ENCODE measurements at regions not wholly inside any gene's neighbourhood (a gene's known extent, or its start where the extent isn't known, plus 50 kb on each side); places are given as distances from the start of the nearest gene placed in this dataset.
"Not testable (repeated sequence)": the region's sequence is repeated elsewhere in the genome, so short reads cannot be mapped to it uniquely, and the experiment has no call there.

- Histone ChIP-seq H3K27ac (ENCODE audit: low read length) (no peak overlapping the region), H3K4me1 (ENCODE audit: control insufficient read depth in 1 of 2, extremely low read depth in 1 of 2, insufficient read depth in 2 of 2, low read length in 2 of 2) (no peaks in the 10 kb centered on the region), H3K27me3 (replicated peaks in 1 of 2; ENCODE audit: control insufficient read depth in 2 of 2, extremely low read depth in 1 of 2, insufficient read depth in 2 of 2, low read length in 1 of 2) (no peaks in the 10 kb centered on the region), H3K36me3 (ENCODE audit: control insufficient read depth in 2 of 2, extremely low read depth in 1 of 2, insufficient read depth in 1 of 2, low read length in 1 of 2) (no peaks in the 10 kb centered on the region), H3K4me3 (ENCODE audit: control insufficient read depth in 1 of 2, extremely low read depth in 1 of 2, low read length in 1 of 2) (no peak overlapping the region), H3K9me3 (no peaks in the 10 kb centered on the region)
- Mint-ChIP-seq H3K9me3 (peaks cover 0 to 4% (median 2%) of the 10 kb centered on the region in 3 donors), H3K4me1 (no peaks in the 10 kb centered on the region), H3K27me3 (no peaks in the 10 kb centered on the region), H3K4me3 (no peak overlapping the region), H3K36me3 (no peaks in the 10 kb centered on the region), H3K27ac (no peak overlapping the region)
- ChIA-PET CTCF (no interaction called here), POLR2A (no interaction called here)
- ATAC-seq (replicated peaks in 1 of 4) (no peak), DNase-seq (no peak)
Observed at GRCh38 chr9:73325983-73326382, 174.3 kb downstream of the ANXA1 start.

DNA sequence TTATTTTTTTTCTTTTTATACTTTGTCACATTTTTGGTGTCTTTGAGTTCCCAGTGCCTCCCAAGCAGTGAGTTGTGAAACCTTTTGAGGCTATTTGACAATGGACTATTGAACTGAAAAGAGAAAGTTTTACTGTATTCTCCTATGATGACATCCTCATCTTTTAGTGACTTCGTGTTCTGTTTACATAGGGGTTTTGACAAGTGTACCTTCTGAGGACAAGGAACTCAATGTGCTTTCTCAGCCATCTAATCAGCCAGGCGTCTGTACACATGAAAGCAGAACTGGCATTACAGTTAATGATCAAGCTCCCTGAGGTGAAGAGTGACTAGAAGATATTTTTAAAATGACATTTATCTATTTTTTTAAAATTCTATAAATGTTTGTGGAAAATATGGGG is 175.5 kb downstream of the ANXA1 start:
- Histone ChIP-seq H3K27me3 (replicated peaks in 1 of 2; ENCODE audit: control insufficient read depth in 2 of 2, extremely low read depth in 1 of 2, insufficient read depth in 2 of 2, low read length in 1 of 2) (no peaks in the 10 kb centered on the region), H3K4me1 (ENCODE audit: control insufficient read depth in 1 of 2, extremely low read depth in 1 of 2, insufficient read depth in 2 of 2, low read length in 2 of 2) (no peaks in the 10 kb centered on the region), H3K27ac (ENCODE audit: low read length) (no peak overlapping the region), H3K4me3 (ENCODE audit: control insufficient read depth in 1 of 2, extremely low read depth in 1 of 2, low read length in 1 of 2) (no peak overlapping the region), H3K36me3 (ENCODE audit: control insufficient read depth in 2 of 2, extremely low read depth in 1 of 2, insufficient read depth in 1 of 2, low read length in 1 of 2) (no peaks in the 10 kb centered on the region), H3K9me3 (no peaks in the 10 kb centered on the region)
- Mint-ChIP-seq H3K36me3 (no peaks in the 10 kb centered on the region), H3K4me3 (no peak overlapping the region), H3K27me3 (no peaks in the 10 kb centered on the region), H3K4me1 (no peaks in the 10 kb centered on the region), H3K9me3 (peaks cover 0 to 4% (median 2%) of the 10 kb centered on the region in 3 donors), H3K27ac (no peak overlapping the region)
- ChIA-PET POLR2A (no interaction called here), CTCF (no interaction called here)
- no peak for DNase-seq
- WGBS (ENCODE audit: insufficient coverage) = no CpG with 5 or more reads among the region's 2 CpGs
- ATAC-seq (replicated peaks in 1 of 4) = no peak

DNA sequence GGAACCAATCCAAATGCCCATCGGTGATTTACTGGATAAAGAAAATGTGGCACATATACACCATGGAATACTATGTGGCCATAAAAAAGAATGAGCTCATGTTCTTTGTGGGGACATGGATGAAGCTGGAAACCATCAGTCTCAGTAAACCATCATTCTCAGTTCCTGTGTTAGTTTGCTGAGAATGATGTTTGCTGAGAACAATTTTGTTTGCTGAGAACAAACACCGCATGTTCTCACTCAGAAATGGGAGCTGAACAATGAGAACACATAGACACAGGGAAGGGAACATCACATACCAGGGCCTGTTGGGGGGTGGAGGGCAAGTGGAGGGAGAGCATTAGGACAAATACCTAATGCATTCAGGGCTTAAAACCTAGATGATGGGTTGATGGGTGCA is 185.5 kb downstream of the ANXA1 start:
- DNase-seq; H3K4me1 Mint-ChIP-seq; H3K4me3 ChIP-seq (ENCODE audit: control insufficient read depth in 1 of 2, extremely low read depth in 1 of 2, low read length in 1 of 2); H3K4me1 ChIP-seq (ENCODE audit: control insufficient read depth in 1 of 2, extremely low read depth in 1 of 2, insufficient read depth in 2 of 2, low read length in 2 of 2); H3K27ac Mint-ChIP-seq; H3K4me3 Mint-ChIP-seq; H3K36me3 Mint-ChIP-seq; H3K36me3 ChIP-seq (ENCODE audit: control insufficient read depth in 2 of 2, extremely low read depth in 1 of 2, insufficient read depth in 1 of 2, low read length in 1 of 2); H3K27me3 Mint-ChIP-seq; H3K27me3 ChIP-seq (replicated peaks in 1 of 2; ENCODE audit: control insufficient read depth in 2 of 2, extremely low read depth in 1 of 2, insufficient read depth in 2 of 2, low read length in 1 of 2); H3K27ac ChIP-seq (ENCODE audit: low read length); CTCF ChIA-PET; ATAC-seq (replicated peaks in 1 of 4); H3K9me3 ChIP-seq; POLR2A ChIA-PET; H3K9me3 Mint-ChIP-seq: not testable (repeated sequence)
- 100% methylated on average over 2 of the region's 2 CpGs for WGBS (ENCODE audit: insufficient coverage)

GRCh38 chr9:73344060-73344459 is 192.4 kb downstream of the ANXA1 start:
- no peak for ATAC-seq (replicated peaks in 1 of 4)
- no peaks in the 10 kb centered on the region for H3K4me1 Mint-ChIP-seq
- DNase-seq = no peak
- no CpG with 5 or more reads among the region's 3 CpGs for WGBS (ENCODE audit: insufficient coverage)
- H3K27ac ChIP-seq (ENCODE audit: low read length) = no peak overlapping the region
- no peaks in the 10 kb centered on the region for H3K27me3 ChIP-seq (replicated peaks in 1 of 2; ENCODE audit: control insufficient read depth in 2 of 2, extremely low read depth in 1 of 2, insufficient read depth in 2 of 2, low read length in 1 of 2)
- no peaks in the 10 kb centered on the region for H3K27me3 Mint-ChIP-seq
- H3K36me3 ChIP-seq (ENCODE audit: control insufficient read depth in 2 of 2, extremely low read depth in 1 of 2, insufficient read depth in 1 of 2, low read length in 1 of 2) = no peaks in the 10 kb centered on the region
- H3K9me3 ChIP-seq = no peaks in the 10 kb centered on the region
- H3K36me3 Mint-ChIP-seq = no peaks in the 10 kb centered on the region
- POLR2A ChIA-PET = interaction anchor here in 1 of 2 donors (0.6 kb wide), 1 partner anchor 26 kb away, joined by 6 read pairs; no protein-coding TSS in a partner anchor
- H3K4me3 ChIP-seq (ENCODE audit: control insufficient read depth in 1 of 2, extremely low read depth in 1 of 2, low read length in 1 of 2) = no peak overlapping the region
- peaks cover 0 to 10% (median 4%) of the 10 kb centered on the region in 3 donors for H3K9me3 Mint-ChIP-seq
- H3K27ac Mint-ChIP-seq = no peak overlapping the region
- CTCF ChIA-PET = no interaction called here
- H3K4me1 ChIP-seq (ENCODE audit: control insufficient read depth in 1 of 2, extremely low read depth in 1 of 2, insufficient read depth in 2 of 2, low read length in 2 of 2) = no peaks in the 10 kb centered on the region
- H3K4me3 Mint-ChIP-seq = no peak overlapping the region

GRCh38 chr9:73347123-73347522 is 195.5 kb downstream of the ANXA1 start:
- no peaks in the 10 kb centered on the region for H3K4me1 ChIP-seq (ENCODE audit: control insufficient read depth in 1 of 2, extremely low read depth in 1 of 2, insufficient read depth in 2 of 2, low read length in 2 of 2)
- H3K4me1 Mint-ChIP-seq = no peaks in the 10 kb centered on the region
- H3K36me3 ChIP-seq (ENCODE audit: control insufficient read depth in 2 of 2, extremely low read depth in 1 of 2, insufficient read depth in 1 of 2, low read length in 1 of 2) = no peaks in the 10 kb centered on the region
- H3K9me3 ChIP-seq = no peaks in the 10 kb centered on the region
- H3K4me3 ChIP-seq (ENCODE audit: control insufficient read depth in 1 of 2, extremely low read depth in 1 of 2, low read length in 1 of 2) = no peak overlapping the region
- no peak for ATAC-seq (replicated peaks in 1 of 4)
- 33% methylated on average over 1 of the region's 4 CpGs for WGBS (ENCODE audit: insufficient coverage)
- ChIA-PET CTCF (no interaction called here), POLR2A (no interaction called here)
- DNase-seq = no peak
- peaks cover 0 to 10% (median 4%) of the 10 kb centered on the region in 3 donors for H3K9me3 Mint-ChIP-seq
- no peak overlapping the region for H3K27ac Mint-ChIP-seq
- no peaks in the 10 kb centered on the region for H3K36me3 Mint-ChIP-seq
- H3K4me3 Mint-ChIP-seq = no peak overlapping the region
- H3K27ac ChIP-seq (ENCODE audit: low read length) = no peak overlapping the region
- no peaks in the 10 kb centered on the region for H3K27me3 ChIP-seq (replicated peaks in 1 of 2; ENCODE audit: control insufficient read depth in 2 of 2, extremely low read depth in 1 of 2, insufficient read depth in 2 of 2, low read length in 1 of 2)
- H3K27me3 Mint-ChIP-seq = no peaks in the 10 kb centered on the region

- ATAC-seq (replicated peaks in 1 of 4) = no peak
- no peaks in the 10 kb centered on the region for H3K4me1 Mint-ChIP-seq
- POLR2A ChIA-PET = no interaction called here
- CTCF ChIA-PET = no interaction called here
- H3K4me3 ChIP-seq (ENCODE audit: control insufficient read depth in 1 of 2, extremely low read depth in 1 of 2, low read length in 1 of 2) = no peak overlapping the region
- no peaks in the 10 kb centered on the region for H3K36me3 ChIP-seq (ENCODE audit: control insufficient read depth in 2 of 2, extremely low read depth in 1 of 2, insufficient read depth in 1 of 2, low read length in 1 of 2)
- WGBS (ENCODE audit: insufficient coverage) = 71% methylated on average over 1 of the region's 1 CpG
- no peaks in the 10 kb centered on the region for H3K27me3 Mint-ChIP-seq
- no peak for DNase-seq
- H3K4me3 Mint-ChIP-seq = no peak overlapping the region
- no peaks in the 10 kb centered on the region for H3K27me3 ChIP-seq (replicated peaks in 1 of 2; ENCODE audit: control insufficient read depth in 2 of 2, extremely low read depth in 1 of 2, insufficient read depth in 2 of 2, low read length in 1 of 2)
- no peaks in the 10 kb centered on the region for H3K36me3 Mint-ChIP-seq
- H3K27ac ChIP-seq (ENCODE audit: low read length) = no peak overlapping the region
- peaks cover 0 to 10% (median 4%) of the 10 kb centered on the region in 3 donors for H3K9me3 Mint-ChIP-seq
- no peaks in the 10 kb centered on the region for H3K4me1 ChIP-seq (ENCODE audit: control insufficient read depth in 1 of 2, extremely low read depth in 1 of 2, insufficient read depth in 2 of 2, low read length in 2 of 2)
- H3K9me3 ChIP-seq = no peaks in the 10 kb centered on the region
- no peak overlapping the region for H3K27ac Mint-ChIP-seq
Observed at GRCh38 chr9:73347720-73348119, 196.1 kb downstream of the ANXA1 start.

DNA sequence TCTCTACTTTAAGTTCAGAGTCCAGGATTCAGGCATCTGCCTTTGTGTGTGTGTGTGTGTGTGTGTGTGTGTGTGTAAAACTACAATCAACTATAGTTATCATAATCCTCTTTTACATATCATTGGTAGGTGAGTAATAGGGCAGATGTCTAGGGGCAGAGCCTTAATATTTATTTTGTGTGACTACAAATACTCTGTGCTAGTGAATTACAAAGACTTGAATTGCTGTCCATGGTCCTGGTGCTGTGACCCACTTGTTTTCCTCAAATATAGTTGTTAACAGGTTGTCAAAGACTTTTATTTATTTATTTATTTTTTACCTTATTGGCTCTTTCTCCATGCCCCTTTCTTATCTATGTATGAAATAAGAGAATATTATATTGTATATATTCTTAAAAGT is 196.8 kb downstream of the ANXA1 start:
- no peak overlapping the region for H3K27ac Mint-ChIP-seq
- no peaks in the 10 kb centered on the region for H3K27me3 ChIP-seq (replicated peaks in 1 of 2; ENCODE audit: control insufficient read depth in 2 of 2, extremely low read depth in 1 of 2, insufficient read depth in 2 of 2, low read length in 1 of 2)
- CTCF ChIA-PET = no interaction called here
- H3K27me3 Mint-ChIP-seq = no peaks in the 10 kb centered on the region
- H3K9me3 Mint-ChIP-seq = peaks cover 0 to 4% (median 3%) of the 10 kb centered on the region in 3 donors
- H3K4me3 Mint-ChIP-seq = no peak overlapping the region
- ATAC-seq (replicated peaks in 1 of 4) = no peak
- H3K36me3 Mint-ChIP-seq = no peaks in the 10 kb centered on the region
- H3K27ac ChIP-seq (ENCODE audit: low read length) = no peak overlapping the region
- no peaks in the 10 kb centered on the region for H3K4me1 ChIP-seq (ENCODE audit: control insufficient read depth in 1 of 2, extremely low read depth in 1 of 2, insufficient read depth in 2 of 2, low read length in 2 of 2)
- no peaks in the 10 kb centered on the region for H3K36me3 ChIP-seq (ENCODE audit: control insufficient read depth in 2 of 2, extremely low read depth in 1 of 2, insufficient read depth in 1 of 2, low read length in 1 of 2)
- no peaks in the 10 kb centered on the region for H3K9me3 ChIP-seq
- no peak overlapping the region for H3K4me3 ChIP-seq (ENCODE audit: control insufficient read depth in 1 of 2, extremely low read depth in 1 of 2, low read length in 1 of 2)
- POLR2A ChIA-PET = no interaction called here
- H3K4me1 Mint-ChIP-seq = no peaks in the 10 kb centered on the region
- no peak for DNase-seq

Data from T-cell (primary cell).